ENCODE measurements at regions not wholly inside any gene's neighbourhood (a gene's known extent, or its start where the extent isn't known, plus 50 kb on each side); places are given as distances from the start of the nearest gene placed in this dataset.

- DNase-seq (ENCODE audit: low read depth), result no peak
- Histone ChIP-seq H3K4me3 (ENCODE audit: low read depth, low read length) (no peak overlapping the region), H3K27me3 (ENCODE audit: control insufficient read depth, insufficient read depth, low read length) (no peaks in the 10 kb centered on the region), H3K36me3 (ENCODE audit: control insufficient read depth, insufficient read depth, low read length) (no peaks in the 10 kb centered on the region)
- no peak for TF ChIP-seq CTCF (IDR thresholded peaks at IDR 0.05; ENCODE audit: insufficient read depth, low read length, poor library complexity, severe bottlenecking)
Observed at GRCh38 chr1:58895559-58896145, 111.8 kb upstream of the JUN start.

- no peaks in the 10 kb centered on the region for H3K27me3 ChIP-seq (ENCODE audit: control insufficient read depth, insufficient read depth, low read length)
- no peak for DNase-seq (ENCODE audit: low read depth)
- H3K4me3 ChIP-seq (ENCODE audit: low read depth, low read length), result no peak overlapping the region
- H3K36me3 ChIP-seq (ENCODE audit: control insufficient read depth, insufficient read depth, low read length), result no peaks in the 10 kb centered on the region
- no peak for TF ChIP-seq CTCF (IDR thresholded peaks at IDR 0.05; ENCODE audit: insufficient read depth, low read length, poor library complexity, severe bottlenecking)
Observed at GRCh38 chr1:58896246-58897183, 112.7 kb upstream of the JUN start.

- no peaks in the 10 kb centered on the region for H3K27me3 ChIP-seq (ENCODE audit: control insufficient read depth, insufficient read depth, low read length)
- no peak overlapping the region for H3K4me3 ChIP-seq (ENCODE audit: low read depth, low read length)
- DNase-seq (ENCODE audit: low read depth), result no peak
- no peak for TF ChIP-seq CTCF (IDR thresholded peaks at IDR 0.05; ENCODE audit: insufficient read depth, low read length, poor library complexity, severe bottlenecking)
- H3K36me3 ChIP-seq (ENCODE audit: control insufficient read depth, insufficient read depth, low read length), result no peaks in the 10 kb centered on the region
Observed at GRCh38 chr1:58898739-58899586, 115.1 kb upstream of the JUN start.

- H3K4me3 ChIP-seq (ENCODE audit: low read depth, low read length), result no peak overlapping the region
- H3K36me3 ChIP-seq (ENCODE audit: control insufficient read depth, insufficient read depth, low read length), result no peaks in the 10 kb centered on the region
- DNase-seq (ENCODE audit: low read depth), result no peak
- TF ChIP-seq CTCF (IDR thresholded peaks at IDR 0.05; ENCODE audit: insufficient read depth, low read length, poor library complexity, severe bottlenecking), result no peak
- H3K27me3 ChIP-seq (ENCODE audit: control insufficient read depth, insufficient read depth, low read length), result no peaks in the 10 kb centered on the region
Observed at GRCh38 chr1:58899587-58900271, 115.9 kb upstream of the JUN start.

- TF ChIP-seq CTCF (IDR thresholded peaks at IDR 0.05; ENCODE audit: insufficient read depth, low read length, poor library complexity, severe bottlenecking), result no peak
- DNase-seq (ENCODE audit: low read depth), result no peak
- no peaks in the 10 kb centered on the region for H3K36me3 ChIP-seq (ENCODE audit: control insufficient read depth, insufficient read depth, low read length)
- H3K27me3 ChIP-seq (ENCODE audit: control insufficient read depth, insufficient read depth, low read length), result no peaks in the 10 kb centered on the region
- H3K4me3 ChIP-seq (ENCODE audit: low read depth, low read length), result no peak overlapping the region
Observed at GRCh38 chr1:58900396-58900795, 116.5 kb upstream of the JUN start.

Measured in kidney epithelial cell (primary cell).